ENCODE measurements at regions not wholly inside any gene's neighbourhood (a gene's known extent, or its start where the extent isn't known, plus 50 kb on each side); places are given as distances from the start of the nearest gene placed in this dataset.

GRCh38 chr20:55755411-55755810, 249.9 kb downstream of the CBLN4 start:
- Mint-ChIP-seq H3K4me1 (ENCODE audit: unreplicated experiment) (no peaks in the 10 kb centered on the region), H3K27me3 (ENCODE audit: unreplicated experiment) (no peaks in the 10 kb centered on the region), H3K4me3 (ENCODE audit: unreplicated experiment) (no peak overlapping the region), H3K27ac (ENCODE audit: unreplicated experiment) (no peak overlapping the region), H3K36me3 (ENCODE audit: low read depth, unreplicated experiment) (peaks cover 7% of the 10 kb centered on the region), H3K9me3 (ENCODE audit: unreplicated experiment) (peaks cover 38% of the 10 kb centered on the region)
- no peak for TF ChIP-seq CTCF (IDR thresholded peaks at IDR 0.05; ENCODE audit: unreplicated experiment)
- no peak for DNase-seq (ENCODE audit: low spot score)

GRCh38 chr20:55746723-55747122, 258.6 kb downstream of the CBLN4 start:
- no peak for TF ChIP-seq CTCF (IDR thresholded peaks at IDR 0.05; ENCODE audit: unreplicated experiment)
- DNase-seq (ENCODE audit: low spot score) = no peak
- H3K9me3 Mint-ChIP-seq (ENCODE audit: unreplicated experiment) = peaks cover 30% of the 10 kb centered on the region
- H3K4me3 Mint-ChIP-seq (ENCODE audit: unreplicated experiment) = no peak overlapping the region
- peaks cover 3% of the 10 kb centered on the region for H3K36me3 Mint-ChIP-seq (ENCODE audit: low read depth, unreplicated experiment)
- no peaks in the 10 kb centered on the region for H3K27me3 Mint-ChIP-seq (ENCODE audit: unreplicated experiment)
- no peaks in the 10 kb centered on the region for H3K4me1 Mint-ChIP-seq (ENCODE audit: unreplicated experiment)
- H3K27ac Mint-ChIP-seq (ENCODE audit: unreplicated experiment) = no peak overlapping the region

GRCh38 chr20:55745840-55746239, 259.5 kb downstream of the CBLN4 start:
- no peak for TF ChIP-seq CTCF (IDR thresholded peaks at IDR 0.05; ENCODE audit: unreplicated experiment)
- peaks cover 31% of the 10 kb centered on the region for H3K9me3 Mint-ChIP-seq (ENCODE audit: unreplicated experiment)
- no peak overlapping the region for H3K4me3 Mint-ChIP-seq (ENCODE audit: unreplicated experiment)
- no peak overlapping the region for H3K27ac Mint-ChIP-seq (ENCODE audit: unreplicated experiment)
- H3K4me1 Mint-ChIP-seq (ENCODE audit: unreplicated experiment) = no peaks in the 10 kb centered on the region
- DNase-seq (ENCODE audit: low spot score) = no peak
- H3K36me3 Mint-ChIP-seq (ENCODE audit: low read depth, unreplicated experiment) = peaks cover 3% of the 10 kb centered on the region
- no peaks in the 10 kb centered on the region for H3K27me3 Mint-ChIP-seq (ENCODE audit: unreplicated experiment)

GRCh38 chr20:55744896-55745295, 260.4 kb downstream of the CBLN4 start:
- H3K4me3 Mint-ChIP-seq (ENCODE audit: unreplicated experiment) = no peak overlapping the region
- no peak for TF ChIP-seq CTCF (IDR thresholded peaks at IDR 0.05; ENCODE audit: unreplicated experiment)
- H3K4me1 Mint-ChIP-seq (ENCODE audit: unreplicated experiment) = no peaks in the 10 kb centered on the region
- DNase-seq (ENCODE audit: low spot score) = no peak
- H3K9me3 Mint-ChIP-seq (ENCODE audit: unreplicated experiment) = peaks cover 36% of the 10 kb centered on the region
- H3K36me3 Mint-ChIP-seq (ENCODE audit: low read depth, unreplicated experiment) = peaks cover 3% of the 10 kb centered on the region
- no peak overlapping the region for H3K27ac Mint-ChIP-seq (ENCODE audit: unreplicated experiment)
- no peaks in the 10 kb centered on the region for H3K27me3 Mint-ChIP-seq (ENCODE audit: unreplicated experiment)

GRCh38 chr20:55741801-55742200, 263.5 kb downstream of the CBLN4 start:
- Mint-ChIP-seq H3K4me1 (ENCODE audit: unreplicated experiment) (no peaks in the 10 kb centered on the region), H3K27me3 (ENCODE audit: unreplicated experiment) (no peaks in the 10 kb centered on the region), H3K4me3 (ENCODE audit: unreplicated experiment) (no peak overlapping the region), H3K36me3 (ENCODE audit: low read depth, unreplicated experiment) (no peaks in the 10 kb centered on the region), H3K9me3 (ENCODE audit: unreplicated experiment) (peaks cover 30% of the 10 kb centered on the region), H3K27ac (ENCODE audit: unreplicated experiment) (no peak overlapping the region)
- no peak for TF ChIP-seq CTCF (IDR thresholded peaks at IDR 0.05; ENCODE audit: unreplicated experiment)
- DNase-seq (ENCODE audit: low spot score) = no peak

Measured in endothelial cell (in vitro differentiated cells).